GM10266 (cell line): ENCODE measurements at regions not wholly inside any gene's neighbourhood (a gene's known extent, or its start where the extent isn't known, plus 50 kb on each side); places are given as distances from the start of the nearest gene placed in this dataset.

Experiments used
- DNase-seq: peaks from one replicate; pipeline ENCODE4 v3.0.0; 2012; ENCODE audit errors: extremely low spot score
- CTCF ChIP-seq: IDR thresholded peaks from 2 replicates; pipeline ENCODE4 v1.5.1; 2012; ENCODE audit warnings: mild to moderate bottlenecking, low read depth; ENCODE audit not compliant: control insufficient read depth, insufficient read depth; ENCODE audit errors: missing control alignments

- no peak for TF ChIP-seq CTCF
- DNase-seq, result no peak
These were observed 237.3 kb upstream of the ZMIZ1 start for GRCh38 chr10:78831461-78831860.

GRCh38 chr10:78832281-78832680 is 236.5 kb upstream of the ZMIZ1 start:
- no peak for TF ChIP-seq CTCF
- DNase-seq, result no peak

- TF ChIP-seq CTCF, result no peak
- no peak for DNase-seq
These were observed 230.6 kb upstream of the ZMIZ1 start for GRCh38 chr10:78838141-78838657.

GRCh38 chr10:78843495-78843894 is 225.3 kb upstream of the ZMIZ1 start:
- TF ChIP-seq CTCF, result no peak

GRCh38 chr10:78844960-78845607 is 223.7 kb upstream of the ZMIZ1 start:
- no peak for TF ChIP-seq CTCF
- DNase-seq, result no peak

More at GRCh38 chr10:78843495-78843894, 225.3 kb upstream of the ZMIZ1 start:
- DNase-seq, result no peak

GRCh38 chr10:78846071-78846470 is 222.7 kb upstream of the ZMIZ1 start:
- TF ChIP-seq CTCF, result no peak
- DNase-seq, result no peak

GRCh38 chr10:78846760-78847159 is 222.0 kb upstream of the ZMIZ1 start:
- no peak for DNase-seq
- TF ChIP-seq CTCF, result no peak
